OCI-LY1 (cell line): ENCODE measurements at regions not wholly inside any gene's neighbourhood (a gene's known extent, or its start where the extent isn't known, plus 50 kb on each side); places are given as distances from the start of the nearest gene placed in this dataset.

ENCODE experiments used
- H2AFZ ChIP-seq: fragments of 200-600 bp; sonication (generic), shearing (Covaris generic); 2 replicates; pipeline ENCODE4 v1.6.0; 2014; ENCODE audit warnings: antibody characterized with exemption, mild to moderate bottlenecking, low read length
- H3F3A ChIP-seq: fragments of 200-600 bp; sonication (generic), shearing (Covaris generic); 2 replicates; pipeline ENCODE4 v1.6.0; 2014; ENCODE audit warnings: mild to moderate bottlenecking, antibody characterized with exemption, low read length, moderate library complexity; ENCODE audit not compliant: insufficient read depth
- H3K27ac ChIP-seq: fragments of 200-600 bp; sonication (generic); 2 replicates; pipeline ENCODE4 v1.5.1; 2014; ENCODE audit warnings: low read length, mixed run types, mild to moderate bottlenecking, low read depth; ENCODE audit not compliant: poor library complexity, severe bottlenecking
- H3K27me3 ChIP-seq: fragments of 200-600 bp; sonication (generic); 2 replicates; pipeline ENCODE4 v1.6.0; 2014; ENCODE audit warnings: antibody characterized with exemption, mild to moderate bottlenecking, low read length, moderate library complexity; ENCODE audit not compliant: insufficient read depth
- H3K36me3 ChIP-seq: fragments of 200-600 bp; sonication (generic); 2 replicates; pipeline ENCODE4 v1.6.1; 2014; ENCODE audit warnings: mild to moderate bottlenecking, antibody characterized with exemption, low read length, moderate library complexity, mixed read lengths; ENCODE audit not compliant: insufficient read depth
- H3K4me1 ChIP-seq: fragments of 200-600 bp; sonication (generic); 2 replicates; pipeline ENCODE4 v1.5.1; 2014; ENCODE audit warnings: mild to moderate bottlenecking, low read length, moderate library complexity; ENCODE audit not compliant: insufficient read depth, severe bottlenecking
- H3K4me2 ChIP-seq: fragments of 200-600 bp; sonication (generic), shearing (Covaris generic); 2 replicates; pipeline ENCODE4 v1.6.1; 2014; ENCODE audit warnings: low read length
- H3K4me3 ChIP-seq: fragments of 200-600 bp; sonication (generic); 2 replicates; pipeline ENCODE4 v1.5.1; 2014; ENCODE audit warnings: low read length, low read depth, mild to moderate bottlenecking, mixed read lengths; ENCODE audit not compliant: poor library complexity, severe bottlenecking
- H3K79me2 ChIP-seq: fragments of 200-600 bp; shearing (Covaris generic); 2 replicates; pipeline ENCODE4 v1.6.1; 2016; ENCODE audit warnings: mixed run types, low read length, mixed read lengths; ENCODE audit not compliant: insufficient read depth
- H3K9ac ChIP-seq: fragments of 200-600 bp; sonication (generic), shearing (Covaris generic); 2 replicates; pipeline ENCODE4 v1.6.1; 2014; ENCODE audit warnings: mild to moderate bottlenecking, low read length, mixed read lengths
- H3K9me2 ChIP-seq: fragments of 200-600 bp; sonication (generic), shearing (Covaris generic); 2 replicates; pipeline ENCODE4 v1.6.1; 2014; ENCODE audit warnings: low read depth, mild to moderate bottlenecking, low read length, mixed read lengths
- H3K9me3 ChIP-seq: fragments of 200-600 bp; shearing (Covaris generic); 2 replicates; pipeline ENCODE4 v1.6.1; 2014; ENCODE audit warnings: low read length, mixed read lengths
- H4K20me1 ChIP-seq: fragments of 200-600 bp; sonication (generic), shearing (Covaris generic); 2 replicates; pipeline ENCODE4 v1.6.0; 2016; ENCODE audit warnings: mild to moderate bottlenecking, low read length; ENCODE audit not compliant: insufficient read depth
- EZH2 ChIP-seq: fragments of 200-600 bp; sonication (generic), shearing (Covaris generic); IDR thresholded peaks from 2 replicates; pipeline ENCODE4 v1.8.0; 2017; ENCODE audit warnings: borderline replicate concordance, mixed run types, mild to moderate bottlenecking, antibody characterized with exemption, low read length, moderate library complexity, mixed read lengths
- TF ChIP-seq, protein P1 (sequence below): fragments of 200-600 bp; sonication (generic), shearing (Covaris generic); IDR thresholded peaks from 2 replicates; pipeline ENCODE4 v1.5.1; 2017; ENCODE audit warnings: mild to moderate bottlenecking, antibody characterized with exemption, low read length, moderate library complexity, mixed read lengths

DNA sequence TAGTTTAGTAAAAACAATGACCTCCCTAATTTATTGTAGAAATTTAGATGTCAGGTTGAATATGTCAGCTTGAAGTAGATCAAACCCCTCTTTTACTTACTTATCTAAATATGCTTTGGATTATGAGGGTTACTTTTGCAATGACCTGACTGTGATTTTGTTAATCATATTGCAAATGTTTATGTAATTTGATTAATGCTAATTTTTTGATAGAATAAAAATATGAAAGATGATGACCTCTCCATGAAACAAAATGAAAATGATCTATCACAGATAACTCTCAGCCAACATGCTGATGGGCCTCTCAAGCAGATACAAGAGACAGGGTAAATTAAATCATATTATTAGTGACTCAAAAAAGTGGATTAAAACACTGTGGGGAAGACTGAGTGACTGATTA lies 131.0 kb downstream of the CEP57L1 start:
- Histone ChIP-seq H3K4me2 (no peak overlapping the region), H3K9me3 (no peaks in the 10 kb centered on the region), H3F3A (no peaks in the 10 kb centered on the region), H3K36me3 (no peaks in the 10 kb centered on the region), H4K20me1 (no peaks in the 10 kb centered on the region), H3K27ac (no peak overlapping the region), H3K27me3 (no peaks in the 10 kb centered on the region), H3K4me1 (no peaks in the 10 kb centered on the region), H3K9me2 (no peaks in the 10 kb centered on the region), H3K79me2 (no peaks in the 10 kb centered on the region), H3K4me3 (no peak overlapping the region), H2AFZ (no peak overlapping the region), H3K9ac (no peak overlapping the region)
- TF ChIP-seq, protein P1, sequence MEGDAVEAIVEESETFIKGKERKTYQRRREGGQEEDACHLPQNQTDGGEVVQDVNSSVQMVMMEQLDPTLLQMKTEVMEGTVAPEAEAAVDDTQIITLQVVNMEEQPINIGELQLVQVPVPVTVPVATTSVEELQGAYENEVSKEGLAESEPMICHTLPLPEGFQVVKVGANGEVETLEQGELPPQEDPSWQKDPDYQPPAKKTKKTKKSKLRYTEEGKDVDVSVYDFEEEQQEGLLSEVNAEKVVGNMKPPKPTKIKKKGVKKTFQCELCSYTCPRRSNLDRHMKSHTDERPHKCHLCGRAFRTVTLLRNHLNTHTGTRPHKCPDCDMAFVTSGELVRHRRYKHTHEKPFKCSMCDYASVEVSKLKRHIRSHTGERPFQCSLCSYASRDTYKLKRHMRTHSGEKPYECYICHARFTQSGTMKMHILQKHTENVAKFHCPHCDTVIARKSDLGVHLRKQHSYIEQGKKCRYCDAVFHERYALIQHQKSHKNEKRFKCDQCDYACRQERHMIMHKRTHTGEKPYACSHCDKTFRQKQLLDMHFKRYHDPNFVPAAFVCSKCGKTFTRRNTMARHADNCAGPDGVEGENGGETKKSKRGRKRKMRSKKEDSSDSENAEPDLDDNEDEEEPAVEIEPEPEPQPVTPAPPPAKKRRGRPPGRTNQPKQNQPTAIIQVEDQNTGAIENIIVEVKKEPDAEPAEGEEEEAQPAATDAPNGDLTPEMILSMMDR = no peak
- TF ChIP-seq EZH2 = no peak

DNA sequence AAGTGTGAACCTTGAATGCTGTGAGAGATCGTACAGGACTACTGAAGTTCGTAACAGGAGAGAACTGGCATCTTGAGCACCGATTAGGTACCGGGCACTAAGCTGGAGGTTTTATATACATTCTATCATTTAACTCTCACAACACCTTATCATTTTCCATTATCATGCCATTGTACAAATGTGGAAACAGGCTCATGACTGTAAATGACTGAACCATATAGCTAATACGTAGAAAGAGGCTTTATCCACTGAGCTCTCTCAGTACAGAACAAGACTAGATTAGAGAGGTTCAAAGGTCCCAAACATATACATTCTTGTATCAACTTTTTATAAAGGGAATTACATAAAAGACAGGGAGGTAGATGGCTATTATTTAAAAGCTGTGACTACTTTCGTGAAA lies 130.6 kb downstream of the CEP57L1 start:
- no peak overlapping the region for H2AFZ ChIP-seq
- H3K9ac ChIP-seq = no peak overlapping the region
- no peaks in the 10 kb centered on the region for H3K27me3 ChIP-seq
- no peaks in the 10 kb centered on the region for H3K4me1 ChIP-seq
- no peaks in the 10 kb centered on the region for H3K9me2 ChIP-seq
- H3K36me3 ChIP-seq = no peaks in the 10 kb centered on the region
- H3K4me2 ChIP-seq = no peak overlapping the region
- H4K20me1 ChIP-seq = no peaks in the 10 kb centered on the region
- H3K9me3 ChIP-seq = no peaks in the 10 kb centered on the region
- no peak for TF ChIP-seq EZH2
- TF ChIP-seq, protein P1 = no peak
- no peak overlapping the region for H3K4me3 ChIP-seq
- no peaks in the 10 kb centered on the region for H3F3A ChIP-seq
- H3K27ac ChIP-seq = no peak overlapping the region
- no peaks in the 10 kb centered on the region for H3K79me2 ChIP-seq

DNA sequence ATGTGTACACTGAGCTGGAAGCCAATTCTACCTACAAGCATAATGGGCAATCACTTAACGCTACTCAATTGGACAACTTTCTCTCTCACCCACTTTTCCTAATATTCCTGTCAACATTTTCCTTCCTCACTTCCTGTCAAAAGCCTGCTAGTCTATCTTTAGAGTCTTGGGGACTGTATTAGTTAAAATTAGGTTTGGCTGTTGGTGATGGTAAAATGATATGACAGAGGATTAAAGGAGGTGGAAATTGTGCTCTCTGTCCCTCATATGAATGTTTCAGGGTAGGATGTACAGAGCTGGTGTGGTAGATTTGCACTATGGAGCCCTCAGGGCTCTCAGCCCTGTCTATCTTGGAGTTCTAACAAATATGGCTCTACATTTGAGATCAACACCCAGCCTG lies 129.7 kb downstream of the CEP57L1 start:
- Histone ChIP-seq H3K4me2 (no peak overlapping the region), H3K27ac (no peak overlapping the region), H3K9ac (no peak overlapping the region), H3K9me2 (no peaks in the 10 kb centered on the region), H2AFZ (no peak overlapping the region), H3F3A (no peaks in the 10 kb centered on the region), H3K27me3 (no peaks in the 10 kb centered on the region), H4K20me1 (no peaks in the 10 kb centered on the region), H3K4me3 (no peak overlapping the region), H3K9me3 (no peaks in the 10 kb centered on the region), H3K79me2 (no peaks in the 10 kb centered on the region), H3K4me1 (no peaks in the 10 kb centered on the region), H3K36me3 (no peaks in the 10 kb centered on the region)
- no peak for TF ChIP-seq EZH2
- TF ChIP-seq, protein P1 = no peak
